ENCODE measurements at regions not wholly inside any gene's neighbourhood (a gene's known extent, or its start where the extent isn't known, plus 50 kb on each side); places are given as distances from the start of the nearest gene placed in this dataset.

DNA sequence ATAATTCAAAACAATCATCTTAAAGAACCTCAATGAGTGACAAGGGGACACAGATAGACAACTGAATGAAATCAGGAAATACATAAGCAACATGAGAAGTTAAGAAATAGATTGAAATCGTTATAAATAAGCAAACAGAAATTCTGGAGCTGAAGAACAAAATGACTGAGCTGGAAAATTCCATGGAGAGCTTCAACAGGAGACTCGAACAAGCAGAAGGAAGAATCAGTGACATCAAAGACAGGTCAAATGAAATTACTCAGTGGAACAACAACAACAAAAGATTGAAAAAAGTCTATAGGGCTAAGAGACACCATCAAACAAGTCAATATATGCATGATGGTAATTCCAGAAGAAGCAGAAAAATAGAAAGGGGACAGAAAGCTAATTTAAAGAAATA lies 89.5 kb upstream of the ALKAL2 start:
- H2AFZ ChIP-seq (replicated peaks) = no peak overlapping the region
- DNase-seq (ENCODE audit: low spot score) = no peak
- Mint-ChIP-seq H3K4me1 (peaks cover 14% of the 10 kb centered on the region), H3K4me3 (no peak overlapping the region), H3K9me3 (peaks cover 45% of the 10 kb centered on the region), H3K27ac (no peak overlapping the region), H3K36me3 (peaks cover 5% of the 10 kb centered on the region), H3K27me3 (ENCODE audit: insufficient read depth, low read depth) (no peaks in the 10 kb centered on the region)
- no peaks in the 10 kb centered on the region for H3K36me3 ChIP-seq
- peaks cover 9% of the 10 kb centered on the region for H3K4me1 ChIP-seq
- H3K27ac ChIP-seq = no peak overlapping the region
- H3K27me3 ChIP-seq = peaks cover 7% of the 10 kb centered on the region
- no peak overlapping the region for H3K4me2 ChIP-seq
- peaks cover 6% of the 10 kb centered on the region for H3F3A ChIP-seq (ENCODE audit: low read depth)
- no peak overlapping the region for H3K9ac ChIP-seq
- no peaks in the 10 kb centered on the region for H4K20me1 ChIP-seq (ENCODE audit: low read depth)
- no peaks in the 10 kb centered on the region for H3K79me2 ChIP-seq (ENCODE audit: low read depth)
- H3K4me3 ChIP-seq = no peak overlapping the region
- TF ChIP-seq, protein P1, sequence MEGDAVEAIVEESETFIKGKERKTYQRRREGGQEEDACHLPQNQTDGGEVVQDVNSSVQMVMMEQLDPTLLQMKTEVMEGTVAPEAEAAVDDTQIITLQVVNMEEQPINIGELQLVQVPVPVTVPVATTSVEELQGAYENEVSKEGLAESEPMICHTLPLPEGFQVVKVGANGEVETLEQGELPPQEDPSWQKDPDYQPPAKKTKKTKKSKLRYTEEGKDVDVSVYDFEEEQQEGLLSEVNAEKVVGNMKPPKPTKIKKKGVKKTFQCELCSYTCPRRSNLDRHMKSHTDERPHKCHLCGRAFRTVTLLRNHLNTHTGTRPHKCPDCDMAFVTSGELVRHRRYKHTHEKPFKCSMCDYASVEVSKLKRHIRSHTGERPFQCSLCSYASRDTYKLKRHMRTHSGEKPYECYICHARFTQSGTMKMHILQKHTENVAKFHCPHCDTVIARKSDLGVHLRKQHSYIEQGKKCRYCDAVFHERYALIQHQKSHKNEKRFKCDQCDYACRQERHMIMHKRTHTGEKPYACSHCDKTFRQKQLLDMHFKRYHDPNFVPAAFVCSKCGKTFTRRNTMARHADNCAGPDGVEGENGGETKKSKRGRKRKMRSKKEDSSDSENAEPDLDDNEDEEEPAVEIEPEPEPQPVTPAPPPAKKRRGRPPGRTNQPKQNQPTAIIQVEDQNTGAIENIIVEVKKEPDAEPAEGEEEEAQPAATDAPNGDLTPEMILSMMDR (IDR thresholded peaks at IDR 0.05) = no peak
- TF ChIP-seq EZH2phosphoT487 (IDR thresholded peaks at IDR 0.05) (no peak), EZH2 (IDR thresholded peaks at IDR 0.05) (no peak)
- H3K9me3 ChIP-seq (ENCODE audit: low read depth) = no peaks in the 10 kb centered on the region

DNA sequence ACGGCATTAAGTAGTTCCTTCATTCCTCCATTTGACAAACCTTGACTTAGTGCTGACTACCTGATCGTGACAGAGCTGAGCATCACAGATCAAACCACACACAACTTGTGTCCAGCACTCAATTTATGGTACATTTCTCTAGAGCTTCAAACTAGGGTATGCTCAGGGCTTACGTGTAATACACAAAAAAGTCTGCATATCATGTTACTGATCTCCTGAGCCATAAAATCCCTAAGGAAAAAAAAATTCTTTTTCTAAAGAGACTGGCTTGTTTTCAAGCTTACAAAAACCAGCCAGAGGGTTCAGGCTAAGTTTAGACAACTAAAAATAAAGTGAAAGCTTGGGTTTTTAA lies 88.0 kb upstream of the ALKAL2 start:
- Histone ChIP-seq H3F3A (ENCODE audit: low read depth) (no peaks in the 10 kb centered on the region), H3K27ac (no peak overlapping the region), H3K4me2 (no peak overlapping the region), H3K79me2 (ENCODE audit: low read depth) (no peaks in the 10 kb centered on the region), H3K4me1 (no peaks in the 10 kb centered on the region), H3K36me3 (no peaks in the 10 kb centered on the region), H3K9me3 (ENCODE audit: low read depth) (no peaks in the 10 kb centered on the region), H3K4me3 (no peak overlapping the region), H3K9ac (no peak overlapping the region), H2AFZ (replicated peaks) (no peak overlapping the region), H4K20me1 (ENCODE audit: low read depth) (no peaks in the 10 kb centered on the region), H3K27me3 (no peaks in the 10 kb centered on the region)
- Mint-ChIP-seq H3K9me3 (peaks cover 50% of the 10 kb centered on the region), H3K4me1 (no peaks in the 10 kb centered on the region), H3K27me3 (ENCODE audit: insufficient read depth, low read depth) (peaks cover 2% of the 10 kb centered on the region), H3K27ac (no peak overlapping the region), H3K36me3 (peaks cover 8% of the 10 kb centered on the region), H3K4me3 (no peak overlapping the region)
- DNase-seq (ENCODE audit: low spot score) = no peak
- TF ChIP-seq EZH2 (IDR thresholded peaks at IDR 0.05) = no peak

DNA sequence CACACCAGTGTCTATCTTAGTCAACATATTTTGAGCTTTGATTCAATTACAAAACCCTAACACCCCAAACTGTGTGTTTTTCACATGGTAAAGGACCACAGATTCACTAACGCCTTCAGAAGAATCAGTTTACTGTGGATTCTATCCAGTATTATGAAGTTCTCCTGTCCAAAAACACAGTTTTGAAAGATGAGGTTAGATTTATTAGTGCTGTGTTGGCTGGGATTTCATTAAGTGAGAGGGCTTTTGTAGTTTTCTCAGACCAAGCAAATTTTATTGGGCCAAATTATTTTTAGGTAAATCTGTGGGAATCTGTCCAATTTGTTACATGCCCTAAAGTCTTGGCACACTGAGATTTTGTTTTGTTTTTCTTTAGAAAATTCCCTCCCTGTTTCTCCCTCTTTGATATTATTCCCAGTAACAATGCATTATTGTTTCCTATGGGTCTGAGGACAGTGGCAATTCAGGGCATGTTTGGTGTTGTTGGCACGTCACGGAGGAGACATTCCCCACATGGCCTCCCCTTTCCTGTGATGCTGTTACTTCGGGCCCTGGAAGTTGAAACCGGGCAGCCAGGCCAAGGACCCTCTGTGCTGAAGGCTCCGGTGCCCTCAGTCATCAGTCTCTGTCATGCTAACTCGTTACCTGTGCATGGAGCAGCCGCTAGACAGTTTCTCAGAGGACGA lies 87.5 kb upstream of the ALKAL2 start:
- no peak overlapping the region for H3K4me3 Mint-ChIP-seq
- H3K4me1 ChIP-seq = no peaks in the 10 kb centered on the region
- no peak for TF ChIP-seq EZH2phosphoT487 (IDR thresholded peaks at IDR 0.05)
- TF ChIP-seq, protein P1 (IDR thresholded peaks at IDR 0.05) = no peak
- no peak for TF ChIP-seq EZH2 (IDR thresholded peaks at IDR 0.05)
- H3K27ac ChIP-seq = no peak overlapping the region
- peaks cover 3% of the 10 kb centered on the region for H3K27me3 Mint-ChIP-seq (ENCODE audit: insufficient read depth, low read depth)
- H4K20me1 ChIP-seq (ENCODE audit: low read depth) = no peaks in the 10 kb centered on the region
- no peak overlapping the region for H2AFZ ChIP-seq (replicated peaks)
- H3K27me3 ChIP-seq = no peaks in the 10 kb centered on the region
- H3K4me2 ChIP-seq = no peak overlapping the region
- H3F3A ChIP-seq (ENCODE audit: low read depth) = no peaks in the 10 kb centered on the region
- no peak overlapping the region for H3K9ac ChIP-seq
- no peak overlapping the region for H3K27ac Mint-ChIP-seq
- H3K9me3 Mint-ChIP-seq = peaks cover 53% of the 10 kb centered on the region
- DNase-seq (ENCODE audit: low spot score) = no peak
- no peaks in the 10 kb centered on the region for H3K4me1 Mint-ChIP-seq
- H3K36me3 ChIP-seq = no peaks in the 10 kb centered on the region
- H3K9me3 ChIP-seq (ENCODE audit: low read depth) = no peaks in the 10 kb centered on the region
- peaks cover 9% of the 10 kb centered on the region for H3K36me3 Mint-ChIP-seq
- no peaks in the 10 kb centered on the region for H3K79me2 ChIP-seq (ENCODE audit: low read depth)
- no peak overlapping the region for H3K4me3 ChIP-seq

DNA sequence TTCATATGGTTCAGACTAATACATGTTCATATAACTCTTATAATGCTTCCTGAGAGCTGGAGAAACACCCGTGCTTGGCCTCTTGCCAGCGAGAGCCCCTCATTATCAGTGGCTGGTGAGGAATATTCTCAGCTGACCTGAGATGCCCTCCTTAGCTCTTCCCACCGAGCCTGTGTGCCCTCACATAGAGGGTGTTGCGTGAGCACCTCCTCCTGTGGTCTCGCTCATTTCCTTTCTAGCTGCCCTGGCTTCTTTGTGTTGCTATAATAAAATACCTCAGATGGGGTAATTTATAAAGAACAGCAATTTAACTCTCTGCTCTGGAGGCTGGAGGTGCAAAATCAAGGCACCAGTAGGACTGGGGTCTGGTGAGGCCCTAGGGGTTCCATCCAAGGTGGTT lies 80.5 kb upstream of the ALKAL2 start:
- Histone ChIP-seq H3K27me3 (no peaks in the 10 kb centered on the region), H3K4me2 (no peak overlapping the region), H3K36me3 (no peaks in the 10 kb centered on the region), H3K9ac (no peak overlapping the region), H3F3A (ENCODE audit: low read depth) (no peaks in the 10 kb centered on the region), H3K27ac (no peak overlapping the region), H4K20me1 (ENCODE audit: low read depth) (no peaks in the 10 kb centered on the region), H3K4me3 (no peak overlapping the region), H3K9me3 (ENCODE audit: low read depth) (no peaks in the 10 kb centered on the region), H2AFZ (replicated peaks) (no peak overlapping the region), H3K79me2 (ENCODE audit: low read depth) (no peaks in the 10 kb centered on the region), H3K4me1 (no peaks in the 10 kb centered on the region)
- Mint-ChIP-seq H3K27ac (no peak overlapping the region), H3K9me3 (peaks cover 49% of the 10 kb centered on the region), H3K27me3 (ENCODE audit: insufficient read depth, low read depth) (peaks cover 3% of the 10 kb centered on the region), H3K4me3 (no peak overlapping the region), H3K4me1 (no peaks in the 10 kb centered on the region), H3K36me3 (peaks cover 6% of the 10 kb centered on the region)
- DNase-seq (ENCODE audit: low spot score) = no peak
- no peak for TF ChIP-seq EZH2phosphoT487 (IDR thresholded peaks at IDR 0.05)
- TF ChIP-seq, protein P1 (IDR thresholded peaks at IDR 0.05) = no peak
- TF ChIP-seq EZH2 (IDR thresholded peaks at IDR 0.05) = no peak
